Neuronal stem cell (in vitro differentiated cells): ENCODE measurements at regions not wholly inside any gene's neighbourhood (a gene's known extent, or its start where the extent isn't known, plus 50 kb on each side); places are given as distances from the start of the nearest gene placed in this dataset.

Experiments
- DNase-seq: peaks from one replicate; pipeline ENCODE4 v3.0.0-alpha.2; 2013; ENCODE audit warnings: low spot score
- H2AFZ ChIP-seq: one replicate; pipeline ENCODE4 v1.6.1; 2013; ENCODE audit warnings: mild to moderate bottlenecking, low read length, inconsistent platforms
- H2AK5ac ChIP-seq: 2 replicates; pipeline ENCODE4 v1.6.1; 2013; ENCODE audit warnings: low read depth, mild to moderate bottlenecking, inconsistent platforms, low read length, moderate library complexity, mixed read lengths
- H2BK120ac ChIP-seq: 2 replicates; pipeline ENCODE4 v1.6.1; 2013; ENCODE audit warnings: low read depth, mild to moderate bottlenecking, inconsistent platforms, low read length, moderate library complexity, mixed read lengths
- H2BK12ac ChIP-seq: one replicate; pipeline ENCODE4 v1.6.1; 2013; ENCODE audit warnings: low read length, inconsistent platforms
- H2BK15ac ChIP-seq: 2 replicates; pipeline ENCODE4 v1.6.1; 2013; ENCODE audit warnings: mild to moderate bottlenecking, low read length, inconsistent platforms, mixed read lengths
- H2BK5ac ChIP-seq: one replicate; pipeline ENCODE4 v1.6.1; 2013; ENCODE audit warnings: inconsistent platforms, mild to moderate bottlenecking, low read length, moderate library complexity
- H3K14ac ChIP-seq: one replicate; pipeline ENCODE4 v1.6.1; 2013; ENCODE audit warnings: low read length, inconsistent platforms
- H3K18ac ChIP-seq: 2 replicates; pipeline ENCODE4 v1.6.1; 2013; ENCODE audit warnings: low read length, inconsistent platforms
- H3K23ac ChIP-seq: 2 replicates; pipeline ENCODE4 v1.6.1; 2013; ENCODE audit warnings: low read depth, mild to moderate bottlenecking, mixed read lengths, low read length, inconsistent platforms; ENCODE audit not compliant: poor library complexity
- H3K27ac ChIP-seq: replicated peaks from 3 replicates; pipeline ENCODE4 v1.5.1; 2013; ENCODE audit warnings: low read length, inconsistent platforms
- H3K27me3 ChIP-seq, 3 experiments: 2 replicates each; pipeline ENCODE4 v1.6.1; 2013; ENCODE audit warnings: low read length in 3 of 3, mild to moderate bottlenecking in 2 of 3, inconsistent platforms in 1 of 3, low read depth in 1 of 3, mixed read lengths in 1 of 3, moderate library complexity in 1 of 3; ENCODE audit not compliant: control insufficient read depth in 3 of 3, insufficient read depth in 3 of 3
- H3K36me3 ChIP-seq, 2 donors: replicated peaks in 1 of 2; 2 replicates each; pipeline ENCODE4 v1.6.1; 2013; ENCODE audit warnings: low read length in 2 of 2; ENCODE audit not compliant: control insufficient read depth in 2 of 2, insufficient read depth in 2 of 2
- H3K4ac ChIP-seq: 2 replicates; pipeline ENCODE4 v1.6.1; 2013; ENCODE audit warnings: inconsistent platforms, mild to moderate bottlenecking, low read length, moderate library complexity
- H3K4me1 ChIP-seq, 2 donors: 1 replicate in 1 of 2; 2 replicates in 1 of 2; pipeline ENCODE4 v1.6.1; 2013; ENCODE audit warnings: low read length in 2 of 2, low read depth in 1 of 2; ENCODE audit not compliant: control insufficient read depth in 2 of 2, insufficient read depth in 1 of 2
- H3K4me2 ChIP-seq: one replicate; pipeline ENCODE4 v1.6.1; 2013; ENCODE audit warnings: mild to moderate bottlenecking, low read length, inconsistent platforms; ENCODE audit not compliant: insufficient read depth, poor library complexity, severe bottlenecking
- H3K4me3 ChIP-seq, 2 donors: 2 replicates each; pipeline ENCODE4 v1.5.1; 2013; ENCODE audit warnings: low read length in 2 of 2, mild to moderate bottlenecking in 2 of 2, inconsistent platforms in 1 of 2, moderate library complexity in 1 of 2
- H3K79me1 ChIP-seq: one replicate; pipeline ENCODE4 v1.6.1; 2013; ENCODE audit warnings: low read depth, mild to moderate bottlenecking, inconsistent platforms, low read length, moderate library complexity
- H3K9ac ChIP-seq: one replicate; pipeline ENCODE4 v1.6.1; 2013; ENCODE audit warnings: mild to moderate bottlenecking, low read depth, low read length, inconsistent platforms; ENCODE audit not compliant: poor library complexity
- H3K9me3 ChIP-seq, 2 donors: replicated peaks in 1 of 2; 2 replicates each; pipeline versions ENCODE3 to v1.6.1; 2013; ENCODE audit warnings: low read length in 2 of 2, mild to moderate bottlenecking in 2 of 2, inconsistent platforms in 1 of 2, low read depth in 1 of 2, mixed read lengths in 1 of 2, moderate library complexity in 1 of 2; ENCODE audit not compliant: control insufficient read depth in 2 of 2, insufficient read depth in 1 of 2
- H4K8ac ChIP-seq: one replicate; pipeline ENCODE4 v1.6.1; 2013; ENCODE audit warnings: low read depth, mild to moderate bottlenecking, inconsistent platforms, low read length, moderate library complexity
- H4K91ac ChIP-seq: one replicate; pipeline ENCODE4 v1.6.1; 2013; ENCODE audit warnings: low read length, low read depth, mild to moderate bottlenecking, inconsistent platforms; ENCODE audit not compliant: poor library complexity
- WGBS, 2 donors: extraction: QIAGEN DNeasy Blood & Tissue Kit; methylation state at CpG; one replicate each; pipeline ENCODE4 v1.1.7; 2013; ENCODE audit warnings: missing lambda C conversion rate in 2 of 2, mixed read lengths in 1 of 2; ENCODE audit not compliant: insufficient read length in 2 of 2, insufficient replicate concordance in 1 of 2; ENCODE audit errors: extremely low coverage in 2 of 2; 5-methylcytosine and 5-hydroxymethylcytosine counted together

- H3K4me1 ChIP-seq: no peaks in the 10 kb centered on the region
- H3K9ac ChIP-seq: no peak overlapping the region
- no peak overlapping the region for H2AFZ ChIP-seq
- H3K79me1 ChIP-seq: no peaks in the 10 kb centered on the region
- H3K27ac ChIP-seq: no peak overlapping the region
- no peaks in the 10 kb centered on the region for H3K9me3 ChIP-seq
- H3K27me3 ChIP-seq: no peaks in the 10 kb centered on the region
- DNase-seq: no peak
- no peak overlapping the region for H2BK5ac ChIP-seq
- H3K14ac ChIP-seq: no peak overlapping the region
- WGBS, 2 donors: no CpG with 5 or more reads among the region's 4 CpGs
- no peak overlapping the region for H4K91ac ChIP-seq
- no peak overlapping the region for H2AK5ac ChIP-seq
- no peak overlapping the region for H3K18ac ChIP-seq
- no peaks in the 10 kb centered on the region for H3K36me3 ChIP-seq
- no peak overlapping the region for H2BK120ac ChIP-seq
- no peak overlapping the region for H3K4ac ChIP-seq
- no peak overlapping the region for H2BK12ac ChIP-seq
- H2BK15ac ChIP-seq: no peak overlapping the region
- no peak overlapping the region for H4K8ac ChIP-seq
- no peak overlapping the region for H3K4me3 ChIP-seq
- no peak overlapping the region for H3K23ac ChIP-seq
- no peak overlapping the region for H3K4me2 ChIP-seq
Measured at GRCh38 chr4:27985522-27985921, 1124.9 kb downstream of the STIM2 start.

GRCh38 chr4:27986476-27986875 is 1125.8 kb downstream of the STIM2 start:
- Histone ChIP-seq H2AK5ac (no peak overlapping the region), H2BK5ac (no peak overlapping the region), H3K23ac (no peak overlapping the region), H3K27me3 (no peaks in the 10 kb centered on the region), H3K14ac (no peak overlapping the region), H3K18ac (no peak overlapping the region), H2BK12ac (no peak overlapping the region), H3K4me1 (no peaks in the 10 kb centered on the region), H3K4me3 (no peak overlapping the region), H2AFZ (peak overlapping the region; percentile 48), H3K79me1 (no peaks in the 10 kb centered on the region), H4K8ac (no peak overlapping the region), H2BK120ac (no peak overlapping the region), H3K9ac (no peak overlapping the region), H3K9me3 (no peaks in the 10 kb centered on the region), H3K27ac (no peak overlapping the region), H3K36me3 (no peaks in the 10 kb centered on the region), H2BK15ac (no peak overlapping the region), H3K4me2 (no peak overlapping the region), H3K4ac (no peak overlapping the region), H4K91ac (no peak overlapping the region)
- no CpG with 5 or more reads among the region's 1 CpG for WGBS, 2 donors
- DNase-seq: no peak

GRCh38 chr4:28001698-28002097 is 1141.1 kb downstream of the STIM2 start:
- no peak overlapping the region for H2BK5ac ChIP-seq
- H2BK12ac ChIP-seq: no peak overlapping the region
- no peak overlapping the region for H2AK5ac ChIP-seq
- H3K27me3 ChIP-seq: no peaks in the 10 kb centered on the region
- no peaks in the 10 kb centered on the region for H3K4me1 ChIP-seq
- H3K27ac ChIP-seq: no peak overlapping the region
- no peak overlapping the region for H3K18ac ChIP-seq
- H3K4me3 ChIP-seq: no peak overlapping the region
- H2BK120ac ChIP-seq: no peak overlapping the region
- H2AFZ ChIP-seq: no peak overlapping the region
- no peak for DNase-seq
- peak overlapping the region; percentile 9 for H3K14ac ChIP-seq
- H3K4ac ChIP-seq: no peak overlapping the region
- H4K8ac ChIP-seq: no peak overlapping the region
- H3K4me2 ChIP-seq: no peak overlapping the region
- H3K23ac ChIP-seq: no peak overlapping the region
- H3K79me1 ChIP-seq: no peaks in the 10 kb centered on the region
- H3K9ac ChIP-seq: no peak overlapping the region
- no CpG with 5 or more reads among the region's 4 CpGs for WGBS, 2 donors
- H3K9me3 ChIP-seq: peaks cover 0 to 4% of the 10 kb centered on the region in 2 donors
- H4K91ac ChIP-seq: no peak overlapping the region
- H3K36me3 ChIP-seq: no peaks in the 10 kb centered on the region
- peak overlapping the region; percentile 37 for H2BK15ac ChIP-seq

GRCh38 chr4:28004520-28004919 is 1143.9 kb downstream of the STIM2 start:
- no peak for DNase-seq
- H2BK120ac ChIP-seq: no peak overlapping the region
- no peak overlapping the region for H3K9ac ChIP-seq
- H3K23ac ChIP-seq: no peak overlapping the region
- H2BK15ac ChIP-seq: no peak overlapping the region
- no peak overlapping the region for H3K18ac ChIP-seq
- no peaks in the 10 kb centered on the region for H3K79me1 ChIP-seq
- H2AK5ac ChIP-seq: no peak overlapping the region
- H3K4me3 ChIP-seq: no peak overlapping the region
- no peaks in the 10 kb centered on the region for H3K36me3 ChIP-seq
- H3K9me3 ChIP-seq: peaks cover 0 to 4% of the 10 kb centered on the region in 2 donors
- no peaks in the 10 kb centered on the region for H3K4me1 ChIP-seq
- H3K14ac ChIP-seq: no peak overlapping the region
- H2AFZ ChIP-seq: no peak overlapping the region
- no peaks in the 10 kb centered on the region for H3K27me3 ChIP-seq
- H3K4ac ChIP-seq: no peak overlapping the region
- no peak overlapping the region for H3K4me2 ChIP-seq
- no peak overlapping the region for H3K27ac ChIP-seq
- H2BK5ac ChIP-seq: no peak overlapping the region
- H4K8ac ChIP-seq: no peak overlapping the region
- no peak overlapping the region for H2BK12ac ChIP-seq
- no peak overlapping the region for H4K91ac ChIP-seq
